A549 (cell line): ENCODE measurements at regions not wholly inside any gene's neighbourhood (a gene's known extent, or its start where the extent isn't known, plus 50 kb on each side); places are given as distances from the start of the nearest gene placed in this dataset.

Experiments
- ATAC-seq, 2 experiments: fragments of 200-7000 bp in 1 of 2; fragments of >200 bp in 1 of 2; cut with Nextera tagmentation in 1 of 2; cut with Tn5 transposase in 1 of 2; 3 replicates each; pipeline versions ENCODE4 v1.8.0 to v1.9.1; 2018 to 2020; ENCODE audit warnings: mild to moderate bottlenecking in 1 of 2, moderate library complexity in 1 of 2
- CTCF ChIA-PET: fragments of 300-600 bp; sonication (Branson Sonifier 250); formaldehyde crosslinking; extraction: SDS; loops from one replicate; lab custom pipeline; 2021; ENCODE audit warnings: antibody characterized with exemption, inconsistent platforms; lab: Yijun Ruan, JAX
- POLR2A ChIA-PET: fragments of 350-600 bp; formaldehyde crosslinking; extraction: SDS; loops from one replicate; lab custom pipeline; 2021; ENCODE audit warnings: antibody characterized with exemption, inconsistent platforms; lab: Yijun Ruan, JAX
- DNase-seq, 2 experiments: peaks; one replicate each; pipeline versions ENCODE4 v3.0.0 to v3.0.0-alpha.2; 2011 to 2016; ENCODE audit warnings: low read depth in 1 of 2, low spot score in 1 of 2
- FAIRE-seq: peaks from 2 replicates; lab custom pipeline; 2011; peaks lifted over from hg19 to GRCh38; lab: Jason Lieb, UNC
- H3K27ac ChIP-seq, 2 experiments: fragments of >200 bp; sonication (Bioruptor Twin); formaldehyde crosslinking; 3 replicates each; pipeline ENCODE4 v1.5.1; 2016 to 2017
- H3K4me1 ChIP-seq: fragments of >200 bp; sonication (Bioruptor Twin); formaldehyde crosslinking; 3 replicates; pipeline ENCODE4 v1.6.1; 2016
- H3K4me2 ChIP-seq: fragments of >200 bp; sonication (Bioruptor Twin); formaldehyde crosslinking; 3 replicates; pipeline ENCODE4 v1.6.1; 2016
- H3K4me3 ChIP-seq: fragments of >200 bp; sonication (Bioruptor Twin); formaldehyde crosslinking; 3 replicates; pipeline ENCODE4 v1.5.1; 2016
- H3K9me3 ChIP-seq: fragments of >200 bp; sonication (Bioruptor Twin); formaldehyde crosslinking; 3 replicates; pipeline ENCODE4 v1.6.1; 2016
- CBX8 ChIP-seq: fragments of 200-600 bp; sonication (generic); IDR thresholded peaks from 2 replicates; pipeline ENCODE4 v1.6.1; 2016
- CHD4 ChIP-seq: fragments of 200-600 bp; sonication (generic); IDR thresholded peaks from 2 replicates; pipeline ENCODE4 v1.6.1; 2016; ENCODE audit warnings: antibody characterized with exemption, mild to moderate bottlenecking, borderline replicate concordance
- EHF ChIP-seq: fragments of 250-450 bp; sonication (Bioruptor Pico); IDR thresholded peaks from 2 replicates; pipeline ENCODE4 v1.5.0; 2020; ENCODE audit warnings: mild to moderate bottlenecking
- EHMT2 ChIP-seq: fragments of 200-600 bp; sonication (generic); IDR thresholded peaks from 2 replicates; pipeline ENCODE4 v1.6.1; 2016; ENCODE audit warnings: antibody characterized with exemption, low read depth, mild to moderate bottlenecking, moderate library complexity
- EP300 ChIP-seq, 2 experiments: fragments of >200 bp; sonication (Bioruptor Twin); formaldehyde crosslinking; IDR thresholded peaks; 2 replicates in 1 of 2; 3 replicates in 1 of 2; pipeline ENCODE4 v1.6.1; 2016 to 2017
- FOSB ChIP-seq: fragments of 250-450 bp; sonication (Bioruptor Pico); IDR thresholded peaks from 2 replicates; pipeline ENCODE4 v1.5.0; 2020; ENCODE audit warnings: mild to moderate bottlenecking, moderate library complexity
- FOSL2 ChIP-seq, 2 experiments: fragments of 450-650 bp in 1 of 2; fragments of >200 bp in 1 of 2; sonication (Bioruptor Twin) in 1 of 2; formaldehyde crosslinking; IDR thresholded peaks; 2 replicates each; pipeline versions ENCODE4 v1.5.0 to v1.6.1; 2016 to 2020; ENCODE audit warnings: mild to moderate bottlenecking in 1 of 2, moderate library complexity in 1 of 2
- FOXS1 ChIP-seq: fragments of 250-450 bp; sonication (Bioruptor Pico); IDR thresholded peaks from 2 replicates; pipeline ENCODE4 v1.5.0; 2020; ENCODE audit warnings: mild to moderate bottlenecking, moderate library complexity
- HOXA7 ChIP-seq: fragments of 250-450 bp; sonication (Bioruptor Pico); IDR thresholded peaks from 2 replicates; pipeline ENCODE4 v1.5.0; 2020; ENCODE audit warnings: mild to moderate bottlenecking, moderate library complexity
- HOXB5 ChIP-seq: fragments of 250-450 bp; sonication (Bioruptor Pico); IDR thresholded peaks from 2 replicates; pipeline ENCODE4 v1.5.0; 2020; ENCODE audit warnings: mild to moderate bottlenecking, moderate library complexity
- JUNB ChIP-seq: fragments of >200 bp; sonication (Bioruptor Twin); formaldehyde crosslinking; IDR thresholded peaks from 2 replicates; pipeline ENCODE4 v1.6.1; 2016
- MYC ChIP-seq: IDR thresholded peaks from 2 replicates; pipeline ENCODE4 v1.6.1; 2012; ENCODE audit warnings: mild to moderate bottlenecking, inconsistent platforms, low read length, improper control_type of control experiment, borderline replicate concordance
- NR3C1 ChIP-seq: fragments of >200 bp; sonication (Bioruptor Twin); formaldehyde crosslinking; IDR thresholded peaks from 3 replicates; pipeline ENCODE4 v1.6.1; 2017
- PHF8 ChIP-seq: fragments of 200-600 bp; sonication (generic); IDR thresholded peaks from 2 replicates; pipeline ENCODE4 v1.6.1; 2016; ENCODE audit warnings: low read depth, mild to moderate bottlenecking, antibody characterized with exemption, moderate library complexity, borderline replicate concordance
- POLR2A ChIP-seq: IDR thresholded peaks from 2 replicates; pipeline ENCODE4 v1.6.1; 2012; ENCODE audit warnings: mild to moderate bottlenecking, low read length
- RFX5 ChIP-seq: fragments of 450-650 bp; IDR thresholded peaks from 2 replicates; pipeline ENCODE4 v1.7.1; 2014; ENCODE audit warnings: antibody characterized with exemption, mild to moderate bottlenecking, moderate library complexity
- ZC3H11A ChIP-seq: fragments of 450-650 bp; IDR thresholded peaks from 2 replicates; pipeline ENCODE4 v1.6.1; 2014; ENCODE audit warnings: antibody characterized with exemption, mild to moderate bottlenecking
- ZSCAN20 ChIP-seq: fragments of 250-450 bp; sonication (Bioruptor Pico); IDR thresholded peaks from 2 replicates; pipeline ENCODE4 v1.8.0; 2022; ENCODE audit warnings: mild to moderate bottlenecking, moderate library complexity
- WGBS: methylation state at CpG from one replicate; pipeline ENCODE4 v1.1.6; 2017; ENCODE audit errors: missing lambda C conversion rate; 5-methylcytosine and 5-hydroxymethylcytosine counted together
- TF ChIP-seq, protein P1 (sequence below): IDR thresholded peaks from 2 replicates; pipeline ENCODE4 v1.6.1; 2012
- TF ChIP-seq, protein P2 (sequence below): fragments of >200 bp; sonication (Bioruptor Twin); formaldehyde crosslinking; IDR thresholded peaks from 3 replicates; pipeline ENCODE4 v1.5.1; 2016
- TF ChIP-seq, protein P3 (sequence below): fragments of 200-600 bp; sonication (generic); IDR thresholded peaks from 2 replicates; pipeline ENCODE4 v1.6.1; 2016; ENCODE audit warnings: antibody characterized with exemption, mild to moderate bottlenecking, moderate library complexity
- TF ChIP-seq, protein P4 (sequence below): IDR thresholded peaks from 2 replicates; pipeline ENCODE4 v1.6.1; 2012
- TF ChIP-seq, protein P5 (sequence below): fragments of 250-450 bp; sonication (Bioruptor Pico); IDR thresholded peaks from 2 replicates; pipeline ENCODE4 v1.5.0; 2020; ENCODE audit warnings: low read depth, mild to moderate bottlenecking, moderate library complexity

DNA sequence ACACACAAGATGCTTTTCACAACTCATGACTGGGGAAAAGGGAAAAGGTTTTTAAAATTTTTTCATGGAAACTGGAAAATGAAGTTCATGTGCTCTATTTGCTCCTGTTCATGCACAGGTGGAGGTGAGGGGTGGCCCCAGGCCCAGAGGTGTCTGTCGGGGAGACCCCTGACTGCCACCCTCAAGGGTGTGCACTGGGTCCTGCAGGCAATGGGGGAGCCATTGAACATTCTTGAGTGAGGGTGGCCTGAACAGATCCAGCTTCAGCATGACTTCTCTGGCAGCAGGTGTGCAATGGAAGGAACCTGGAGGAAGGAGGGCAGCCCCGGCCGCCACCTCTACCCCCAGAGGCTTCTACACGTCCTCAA, 145.3 kb upstream of the IQSEC1 start (continued):
- TF ChIP-seq, protein P1, sequence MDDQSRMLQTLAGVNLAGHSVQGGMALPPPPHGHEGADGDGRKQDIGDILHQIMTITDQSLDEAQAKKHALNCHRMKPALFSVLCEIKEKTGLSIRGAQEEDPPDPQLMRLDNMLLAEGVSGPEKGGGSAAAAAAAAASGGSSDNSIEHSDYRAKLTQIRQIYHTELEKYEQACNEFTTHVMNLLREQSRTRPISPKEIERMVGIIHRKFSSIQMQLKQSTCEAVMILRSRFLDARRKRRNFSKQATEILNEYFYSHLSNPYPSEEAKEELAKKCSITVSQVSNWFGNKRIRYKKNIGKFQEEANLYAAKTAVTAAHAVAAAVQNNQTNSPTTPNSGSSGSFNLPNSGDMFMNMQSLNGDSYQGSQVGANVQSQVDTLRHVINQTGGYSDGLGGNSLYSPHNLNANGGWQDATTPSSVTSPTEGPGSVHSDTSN = no peak
- TF ChIP-seq EHF (no peak), JUNB (no peak), ZSCAN20 (CRISPR knock-in tag) (no peak), HOXA7 (CRISPR knock-in tag) (no peak), ZC3H11A (no peak), PHF8 (no peak), FOXS1 (no peak)
- TF ChIP-seq, protein P2, sequence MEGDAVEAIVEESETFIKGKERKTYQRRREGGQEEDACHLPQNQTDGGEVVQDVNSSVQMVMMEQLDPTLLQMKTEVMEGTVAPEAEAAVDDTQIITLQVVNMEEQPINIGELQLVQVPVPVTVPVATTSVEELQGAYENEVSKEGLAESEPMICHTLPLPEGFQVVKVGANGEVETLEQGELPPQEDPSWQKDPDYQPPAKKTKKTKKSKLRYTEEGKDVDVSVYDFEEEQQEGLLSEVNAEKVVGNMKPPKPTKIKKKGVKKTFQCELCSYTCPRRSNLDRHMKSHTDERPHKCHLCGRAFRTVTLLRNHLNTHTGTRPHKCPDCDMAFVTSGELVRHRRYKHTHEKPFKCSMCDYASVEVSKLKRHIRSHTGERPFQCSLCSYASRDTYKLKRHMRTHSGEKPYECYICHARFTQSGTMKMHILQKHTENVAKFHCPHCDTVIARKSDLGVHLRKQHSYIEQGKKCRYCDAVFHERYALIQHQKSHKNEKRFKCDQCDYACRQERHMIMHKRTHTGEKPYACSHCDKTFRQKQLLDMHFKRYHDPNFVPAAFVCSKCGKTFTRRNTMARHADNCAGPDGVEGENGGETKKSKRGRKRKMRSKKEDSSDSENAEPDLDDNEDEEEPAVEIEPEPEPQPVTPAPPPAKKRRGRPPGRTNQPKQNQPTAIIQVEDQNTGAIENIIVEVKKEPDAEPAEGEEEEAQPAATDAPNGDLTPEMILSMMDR = no peak

DNA sequence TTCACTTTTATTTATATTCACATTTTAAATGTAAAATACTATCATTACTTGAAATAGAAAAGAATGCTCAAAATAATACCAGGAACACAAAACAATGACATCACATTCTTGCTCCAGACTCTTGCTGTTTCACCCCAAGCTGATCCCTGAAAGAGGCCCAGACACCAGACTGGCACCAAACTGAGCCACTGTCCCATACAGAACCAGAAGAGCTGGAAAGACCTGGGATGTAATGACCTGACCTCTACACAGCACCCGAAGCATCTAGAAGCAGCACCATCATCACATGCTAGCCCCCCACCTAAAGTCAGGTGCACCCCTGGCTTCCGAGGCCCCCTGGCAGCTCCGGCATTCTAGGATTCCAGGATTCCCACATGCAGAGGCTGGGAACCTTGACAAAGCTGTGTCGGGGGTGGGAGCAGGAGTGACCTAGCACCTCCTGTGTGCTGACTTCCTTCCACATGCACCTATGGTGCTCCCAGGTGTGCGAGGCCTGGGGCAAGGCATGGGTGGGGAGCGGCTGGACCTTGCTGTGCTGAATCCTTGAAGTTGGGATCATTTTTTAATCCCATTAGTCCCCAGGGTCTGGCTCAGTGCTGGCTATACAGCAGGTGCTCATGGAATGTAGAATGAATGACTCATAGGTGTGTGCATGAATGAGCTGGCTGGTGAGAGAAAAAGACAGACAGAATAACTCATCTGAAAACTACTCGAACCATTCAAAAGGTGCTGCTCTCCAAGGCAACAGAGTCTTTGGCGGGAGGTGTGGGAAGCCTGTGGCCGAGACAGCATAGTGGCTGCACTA, 144.7 kb upstream of the IQSEC1 start:
- TF ChIP-seq ZC3H11A (no peak), ZSCAN20 (CRISPR knock-in tag) (no peak), JUNB (peak; percentile 59), NR3C1 (no peak), FOSL2 (IDR thresholded peaks at IDR 0.05) (peak; percentile 80), FOSL2 (CRISPR knock-in tag; IDR thresholded peaks at IDR 0.05) (peak; percentile 86), EP300 (IDR thresholded peaks at IDR 0.05) (peak in 1 of 2 experiments; percentile 33; a peak in 1 of 5 replicates), HOXB5 (CRISPR knock-in tag) (no peak), CHD4 (no peak), PHF8 (no peak), POLR2A (no peak), CBX8 (no peak), FOSB (CRISPR knock-in tag) (no peak), EHMT2 (no peak), RFX5 (no peak), MYC (no peak)
- TF ChIP-seq, protein P3, sequence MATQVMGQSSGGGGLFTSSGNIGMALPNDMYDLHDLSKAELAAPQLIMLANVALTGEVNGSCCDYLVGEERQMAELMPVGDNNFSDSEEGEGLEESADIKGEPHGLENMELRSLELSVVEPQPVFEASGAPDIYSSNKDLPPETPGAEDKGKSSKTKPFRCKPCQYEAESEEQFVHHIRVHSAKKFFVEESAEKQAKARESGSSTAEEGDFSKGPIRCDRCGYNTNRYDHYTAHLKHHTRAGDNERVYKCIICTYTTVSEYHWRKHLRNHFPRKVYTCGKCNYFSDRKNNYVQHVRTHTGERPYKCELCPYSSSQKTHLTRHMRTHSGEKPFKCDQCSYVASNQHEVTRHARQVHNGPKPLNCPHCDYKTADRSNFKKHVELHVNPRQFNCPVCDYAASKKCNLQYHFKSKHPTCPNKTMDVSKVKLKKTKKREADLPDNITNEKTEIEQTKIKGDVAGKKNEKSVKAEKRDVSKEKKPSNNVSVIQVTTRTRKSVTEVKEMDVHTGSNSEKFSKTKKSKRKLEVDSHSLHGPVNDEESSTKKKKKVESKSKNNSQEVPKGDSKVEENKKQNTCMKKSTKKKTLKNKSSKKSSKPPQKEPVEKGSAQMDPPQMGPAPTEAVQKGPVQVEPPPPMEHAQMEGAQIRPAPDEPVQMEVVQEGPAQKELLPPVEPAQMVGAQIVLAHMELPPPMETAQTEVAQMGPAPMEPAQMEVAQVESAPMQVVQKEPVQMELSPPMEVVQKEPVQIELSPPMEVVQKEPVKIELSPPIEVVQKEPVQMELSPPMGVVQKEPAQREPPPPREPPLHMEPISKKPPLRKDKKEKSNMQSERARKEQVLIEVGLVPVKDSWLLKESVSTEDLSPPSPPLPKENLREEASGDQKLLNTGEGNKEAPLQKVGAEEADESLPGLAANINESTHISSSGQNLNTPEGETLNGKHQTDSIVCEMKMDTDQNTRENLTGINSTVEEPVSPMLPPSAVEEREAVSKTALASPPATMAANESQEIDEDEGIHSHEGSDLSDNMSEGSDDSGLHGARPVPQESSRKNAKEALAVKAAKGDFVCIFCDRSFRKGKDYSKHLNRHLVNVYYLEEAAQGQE = no peak
- TF ChIP-seq, protein P4, sequence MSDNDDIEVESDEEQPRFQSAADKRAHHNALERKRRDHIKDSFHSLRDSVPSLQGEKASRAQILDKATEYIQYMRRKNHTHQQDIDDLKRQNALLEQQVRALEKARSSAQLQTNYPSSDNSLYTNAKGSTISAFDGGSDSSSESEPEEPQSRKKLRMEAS = peak; percentile 42; the same call in 1 of the 2 replicates
- TF ChIP-seq, protein P5, sequence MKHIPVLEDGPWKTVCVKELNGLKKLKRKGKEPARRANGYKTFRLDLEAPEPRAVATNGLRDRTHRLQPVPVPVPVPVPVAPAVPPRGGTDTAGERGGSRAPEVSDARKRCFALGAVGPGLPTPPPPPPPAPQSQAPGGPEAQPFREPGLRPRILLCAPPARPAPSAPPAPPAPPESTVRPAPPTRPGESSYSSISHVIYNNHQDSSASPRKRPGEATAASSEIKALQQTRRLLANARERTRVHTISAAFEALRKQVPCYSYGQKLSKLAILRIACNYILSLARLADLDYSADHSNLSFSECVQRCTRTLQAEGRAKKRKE = no peak
- ChIA-PET POLR2A (interaction anchor here (0.5 to 0.6 kb wide), 2 partner anchors 58 to 234 kb away, joined by 3 to 6 read pairs; no protein-coding TSS in a partner anchor), CTCF (interaction anchor here (0.9 to 1.4 kb wide), 3 partner anchors 125 to 430 kb away, joined by 3 to 5 read pairs (median 4); no protein-coding TSS in a partner anchor)
- Histone ChIP-seq H3K4me1 (peaks cover 41% of the 10 kb centered on the region), H3K27ac (peak overlapping the region; percentile 67 to 76), H3K4me3 (no peak overlapping the region), H3K4me2 (peak overlapping the region; percentile 59), H3K9me3 (no peaks in the 10 kb centered on the region)
- peak; percentile 81 to 86 for ATAC-seq
- WGBS = 16% methylated on average over 9 of the region's 9 CpGs
- DNase-seq = peak; percentile 66 to 85
- FAIRE-seq = peak; percentile 63
